ENCODE measurements at regions not wholly inside any gene's neighbourhood (a gene's known extent, or its start where the extent isn't known, plus 50 kb on each side); places are given as distances from the start of the nearest gene placed in this dataset.

DNA sequence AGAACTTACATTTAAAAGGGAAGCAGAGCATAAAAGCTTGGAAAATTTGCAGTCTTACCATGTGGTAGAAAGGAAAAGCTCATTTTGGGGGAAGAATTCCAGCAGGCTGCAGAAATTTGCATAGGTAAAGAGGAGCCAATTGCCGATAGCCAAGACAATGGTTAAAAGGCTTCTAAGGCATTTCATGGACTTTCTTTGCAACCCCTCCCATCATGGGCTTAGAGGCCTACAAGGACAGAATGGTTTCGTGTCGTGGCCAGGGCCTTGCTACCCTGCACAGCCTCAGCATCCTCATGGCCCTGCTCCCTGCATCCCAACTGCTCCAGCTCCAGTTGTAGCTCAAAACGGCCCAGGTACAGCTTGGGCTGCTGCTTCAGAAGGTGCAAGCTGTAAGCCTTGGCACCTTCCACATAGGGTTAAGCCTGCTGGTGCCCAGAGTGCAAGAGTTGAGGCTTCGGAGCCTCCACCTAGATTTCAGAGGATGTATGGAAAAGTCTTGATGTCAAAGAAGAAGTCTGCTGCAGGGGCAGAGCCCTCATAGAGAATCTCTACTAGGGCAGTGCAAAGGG lies 420.3 kb downstream of the PCDH17 start:
- no peak for DNase-seq

- no peak for DNase-seq
These were observed 424.9 kb downstream of the PCDH17 start for GRCh38 chr13:58056426-58056825.

GRCh38 chr13:58059624-58060023 lies 428.1 kb downstream of the PCDH17 start:
- DNase-seq, result no peak

DNA sequence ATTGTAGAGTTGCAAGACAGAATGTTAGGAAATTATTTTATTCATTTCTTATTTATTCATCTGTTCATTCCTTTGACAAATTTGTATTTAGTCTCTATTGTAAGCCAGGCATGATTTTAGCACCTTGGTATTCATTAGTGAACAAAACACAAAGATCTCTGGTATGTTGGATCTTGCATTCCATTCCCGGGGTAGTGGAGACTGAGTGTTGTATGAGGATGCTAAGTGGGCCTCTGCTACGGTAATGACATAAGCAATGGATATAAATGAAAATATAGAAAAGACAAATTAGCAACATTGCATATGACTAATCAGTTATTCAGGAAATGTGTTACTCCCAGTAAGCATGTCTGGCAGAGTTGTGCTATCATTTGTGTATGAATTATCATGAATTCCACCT lies 449.3 kb downstream of the PCDH17 start:
- DNase-seq, result no peak

DNA sequence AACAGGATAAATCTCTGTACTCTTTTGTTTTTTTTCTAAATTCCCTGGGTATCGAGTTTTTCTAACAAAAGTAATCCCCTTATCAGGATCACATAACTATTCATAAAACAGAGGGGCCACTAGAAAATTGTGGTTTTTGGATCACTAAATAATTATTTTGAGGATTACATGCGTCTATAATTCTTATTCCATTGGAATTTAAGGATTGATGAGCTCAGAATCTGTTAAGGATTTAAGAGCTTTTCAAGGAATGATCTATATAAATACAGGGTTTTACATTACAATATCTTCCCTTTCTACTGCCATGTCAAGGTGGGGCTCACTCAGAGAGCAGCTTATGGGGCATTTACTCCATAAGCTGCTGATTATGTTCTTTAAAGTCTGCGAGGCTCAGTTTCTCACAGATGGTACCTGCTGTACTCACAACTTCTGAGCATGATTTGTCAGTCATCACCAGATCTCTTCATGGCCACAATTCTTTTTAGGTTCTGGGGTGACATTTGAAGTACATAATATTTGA lies 449.8 kb downstream of the PCDH17 start:
- DNase-seq, result no peak

DNA sequence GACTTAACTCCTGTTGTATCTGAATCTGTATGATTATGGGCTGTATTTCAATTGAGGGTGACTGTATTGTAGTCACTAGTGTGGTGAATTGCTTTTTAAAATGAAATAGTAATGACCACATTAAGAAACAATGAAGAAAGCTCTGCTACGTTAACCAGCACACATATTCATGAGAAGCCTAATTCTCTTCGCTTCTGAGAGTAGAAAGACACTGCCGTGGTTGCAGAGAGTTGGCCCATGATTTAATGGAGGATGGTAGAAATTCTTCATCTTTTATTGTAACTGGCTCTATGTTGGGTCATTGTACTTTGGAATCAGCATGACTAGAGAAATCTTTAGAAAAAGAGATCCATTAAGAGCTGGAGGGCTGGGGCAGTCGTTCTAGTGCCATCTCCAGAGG lies 451.5 kb downstream of the PCDH17 start:
- no peak for DNase-seq

- DNase-seq, result no peak
These were observed 453.7 kb downstream of the PCDH17 start for GRCh38 chr13:58085274-58085673.

- DNase-seq, result no peak
These were observed 454.3 kb downstream of the PCDH17 start for GRCh38 chr13:58085819-58086218.

DNA sequence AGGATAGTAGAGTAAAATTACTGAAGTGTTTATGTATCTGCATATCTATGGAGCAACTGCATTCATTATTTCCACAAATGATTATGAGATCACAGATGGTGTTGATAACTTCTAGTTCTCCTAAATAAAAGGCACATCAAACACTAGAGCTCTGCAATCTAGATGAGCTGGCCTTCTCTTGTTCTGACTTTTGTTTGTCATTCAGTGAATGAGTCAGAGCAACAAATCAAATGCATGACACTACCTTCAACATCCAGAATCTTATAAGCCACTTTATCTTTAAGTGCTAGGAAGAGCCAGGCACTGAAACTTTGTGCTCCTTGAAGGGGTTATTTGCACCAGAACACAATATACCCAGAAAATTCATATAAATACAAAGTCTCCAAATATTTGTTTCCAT lies 456.0 kb downstream of the PCDH17 start:
- DNase-seq, result no peak

DNA sequence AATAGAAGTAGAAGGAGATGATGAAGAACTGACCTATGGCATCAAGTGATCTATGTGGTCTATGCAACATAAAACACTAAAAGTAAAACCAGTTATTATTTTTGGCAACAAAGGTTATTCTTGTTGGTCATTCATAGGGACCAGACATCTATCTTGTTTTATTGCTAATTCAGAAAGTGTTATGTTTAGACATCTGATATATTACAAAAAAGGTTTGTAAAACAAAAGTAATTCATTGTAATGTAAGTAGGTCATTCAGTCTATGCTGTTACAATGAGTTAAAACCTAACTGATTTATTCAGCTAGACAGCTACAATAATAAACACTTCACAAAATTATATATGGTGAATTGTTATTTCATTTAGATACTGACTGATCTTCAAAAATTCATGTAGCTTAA lies 461.9 kb downstream of the PCDH17 start:
- DNase-seq, result no peak

- peak; percentile 0 for DNase-seq
These were observed 466.3 kb downstream of the PCDH17 start for GRCh38 chr13:58097831-58098230.

- no peak for DNase-seq
These were observed 487.8 kb downstream of the PCDH17 start for GRCh38 chr13:58119351-58119750.

GRCh38 chr13:58119804-58120203 lies 488.3 kb downstream of the PCDH17 start:
- DNase-seq, result no peak

DNA sequence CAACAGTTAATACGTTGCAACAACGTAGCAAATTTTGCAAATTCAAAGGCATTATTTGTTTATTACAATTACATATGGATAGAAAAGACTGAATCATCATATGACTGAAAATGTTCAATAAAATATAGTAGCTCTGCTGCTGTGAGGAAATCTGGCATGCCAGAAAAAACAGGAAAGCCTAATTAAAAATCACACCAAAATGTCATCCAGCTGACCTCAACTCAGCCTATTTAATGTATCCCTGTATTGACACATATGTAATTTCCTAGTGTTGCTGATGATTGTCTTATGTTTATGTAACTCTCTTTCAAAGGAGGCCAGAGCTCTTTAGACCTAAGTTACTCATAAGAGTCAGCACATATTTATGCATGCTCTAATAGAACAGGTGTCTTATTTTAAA lies 495.0 kb downstream of the PCDH17 start:
- no peak for DNase-seq

DNA sequence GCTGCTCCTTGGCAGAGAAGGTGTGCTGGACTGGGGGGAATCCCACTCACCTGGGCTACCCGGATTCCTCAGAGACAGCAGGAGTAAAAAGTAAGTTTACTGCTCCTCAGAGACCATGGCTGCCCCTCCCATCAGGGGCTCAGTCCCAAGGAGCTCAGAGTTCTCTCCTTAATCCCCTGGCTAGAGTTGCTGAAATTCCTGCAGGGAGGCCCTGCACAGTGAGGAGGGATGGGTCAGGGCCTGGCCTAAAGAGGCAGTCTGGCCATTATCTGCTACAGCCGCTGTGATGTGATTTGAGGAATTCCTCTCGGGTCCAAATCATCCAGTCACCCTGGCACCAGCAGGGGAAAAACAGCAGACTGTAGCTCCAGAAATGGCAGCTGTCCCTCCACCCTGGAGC lies 502.5 kb downstream of the PCDH17 start:
- DNase-seq, result no peak

DNA sequence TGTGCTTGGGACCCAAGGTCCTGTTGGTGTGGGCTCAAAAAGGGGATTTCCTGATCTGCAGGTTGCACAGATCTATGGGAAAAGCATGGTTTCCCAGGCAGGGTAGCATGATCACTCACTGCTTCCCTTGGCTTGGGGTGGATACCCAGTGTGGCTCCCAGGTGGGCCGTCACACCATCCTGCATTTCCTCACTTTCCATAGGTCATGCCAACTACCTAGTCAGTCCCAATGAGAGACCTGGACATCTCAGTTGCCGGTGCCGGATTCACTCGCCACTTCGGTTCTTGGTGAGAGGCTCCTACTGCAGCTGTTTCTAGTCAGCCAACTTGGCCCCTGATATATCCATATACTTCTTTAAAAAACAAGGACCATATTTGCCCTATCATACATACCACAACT lies 503.0 kb downstream of the PCDH17 start:
- no peak for DNase-seq

DNA sequence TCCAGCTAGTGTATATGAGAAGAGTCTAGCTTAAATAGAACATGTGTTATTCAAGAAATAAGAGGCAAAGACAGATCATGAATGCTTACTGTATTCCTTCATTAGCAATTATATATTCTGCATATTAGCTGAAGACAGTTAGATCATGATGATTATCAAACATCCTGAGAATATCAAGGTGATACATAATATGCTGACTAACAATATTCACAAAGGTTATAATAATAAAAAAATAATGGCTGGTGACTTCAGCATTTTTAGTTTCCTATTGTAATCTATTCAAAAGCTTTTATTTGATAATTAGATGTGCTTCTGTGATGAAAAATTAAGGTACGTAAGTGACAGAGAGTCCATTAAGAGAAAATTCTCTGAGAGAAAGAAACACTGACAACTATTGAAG lies 511.4 kb downstream of the PCDH17 start:
- DNase-seq, result no peak

DNA sequence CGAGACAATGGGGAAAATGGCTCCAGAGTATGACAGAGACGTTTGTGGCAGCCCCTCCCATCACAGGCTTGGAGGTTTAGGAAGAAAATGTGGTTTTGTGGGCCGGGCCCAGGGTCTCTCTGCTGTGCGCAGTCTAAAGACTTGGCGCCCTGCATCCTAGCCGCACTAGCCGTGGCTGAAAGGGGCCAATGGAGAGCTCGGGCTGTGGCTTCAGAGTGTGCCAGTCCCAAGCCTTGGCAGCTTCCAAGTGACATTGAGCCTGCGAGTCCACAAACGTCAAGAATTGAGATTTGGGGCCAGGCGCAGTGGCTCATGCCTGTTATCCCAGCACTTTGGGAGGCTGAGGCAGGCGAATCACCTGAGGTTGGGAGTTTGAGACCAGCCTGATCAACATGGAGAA lies 513.1 kb downstream of the PCDH17 start:
- DNase-seq, result no peak

- DNase-seq, result no peak
These were observed 519.9 kb downstream of the PCDH17 start for GRCh38 chr13:58151452-58151851.

- no peak for DNase-seq
These were observed 529.4 kb downstream of the PCDH17 start for GRCh38 chr13:58160980-58161379.

- no peak for DNase-seq
These were observed 534.1 kb downstream of the PCDH17 start for GRCh38 chr13:58165617-58166016.

DNA sequence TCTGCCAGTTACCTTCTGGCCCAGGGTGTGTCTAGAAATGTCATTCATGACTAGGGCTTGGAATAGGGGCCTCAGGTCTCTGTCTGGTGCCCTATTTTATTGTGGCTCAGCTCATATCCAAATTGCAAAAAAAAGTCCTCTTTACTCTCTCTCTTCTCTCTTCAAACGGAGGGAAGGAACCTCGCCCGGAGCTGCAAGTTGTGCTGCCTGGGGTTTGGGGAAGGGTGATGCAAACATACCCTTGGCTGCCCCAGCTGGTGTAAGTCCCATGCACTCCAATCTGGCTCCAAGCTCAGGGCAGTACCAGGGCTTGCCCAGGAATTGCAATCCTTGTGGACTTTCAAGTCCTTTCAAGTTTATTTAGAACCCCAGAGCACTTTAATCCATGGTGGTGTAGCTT lies 549.6 kb downstream of the PCDH17 start:
- DNase-seq, result no peak

GRCh38 chr13:58187881-58188280 lies 556.3 kb downstream of the PCDH17 start:
- no peak for DNase-seq

GRCh38 chr13:58190577-58190976 lies 559.0 kb downstream of the PCDH17 start:
- no peak for DNase-seq

- DNase-seq, result no peak
These were observed 560.2 kb downstream of the PCDH17 start for GRCh38 chr13:58191754-58192153.
